ENCODE measurements at regions not wholly inside any gene's neighbourhood (a gene's known extent, or its start where the extent isn't known, plus 50 kb on each side); places are given as distances from the start of the nearest gene placed in this dataset.

- intact Hi-C loops (cut with micrococcal nuclease): no loop called here
- DNase-seq: no peak
- Mint-ChIP-seq H3K27me3 (peaks cover 3% of the 10 kb centered on the region), H3K4me1 (no peaks in the 10 kb centered on the region), H3K4me3 (no peak overlapping the region), H3K9me3 (peaks cover 7% of the 10 kb centered on the region), H3K27ac (no peak overlapping the region), H3K36me3 (ENCODE audit: low read depth) (no peaks in the 10 kb centered on the region)
- TF ChIP-seq, protein P1, sequence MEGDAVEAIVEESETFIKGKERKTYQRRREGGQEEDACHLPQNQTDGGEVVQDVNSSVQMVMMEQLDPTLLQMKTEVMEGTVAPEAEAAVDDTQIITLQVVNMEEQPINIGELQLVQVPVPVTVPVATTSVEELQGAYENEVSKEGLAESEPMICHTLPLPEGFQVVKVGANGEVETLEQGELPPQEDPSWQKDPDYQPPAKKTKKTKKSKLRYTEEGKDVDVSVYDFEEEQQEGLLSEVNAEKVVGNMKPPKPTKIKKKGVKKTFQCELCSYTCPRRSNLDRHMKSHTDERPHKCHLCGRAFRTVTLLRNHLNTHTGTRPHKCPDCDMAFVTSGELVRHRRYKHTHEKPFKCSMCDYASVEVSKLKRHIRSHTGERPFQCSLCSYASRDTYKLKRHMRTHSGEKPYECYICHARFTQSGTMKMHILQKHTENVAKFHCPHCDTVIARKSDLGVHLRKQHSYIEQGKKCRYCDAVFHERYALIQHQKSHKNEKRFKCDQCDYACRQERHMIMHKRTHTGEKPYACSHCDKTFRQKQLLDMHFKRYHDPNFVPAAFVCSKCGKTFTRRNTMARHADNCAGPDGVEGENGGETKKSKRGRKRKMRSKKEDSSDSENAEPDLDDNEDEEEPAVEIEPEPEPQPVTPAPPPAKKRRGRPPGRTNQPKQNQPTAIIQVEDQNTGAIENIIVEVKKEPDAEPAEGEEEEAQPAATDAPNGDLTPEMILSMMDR (IDR thresholded peaks at IDR 0.05): no peak
- ATAC-seq (ENCODE audit: low read depth): no peak
- ChIA-PET CTCF (no interaction called here), POLR2A (no interaction called here)
Measured at GRCh38 chr14:23704890-23705289, 68.7 kb downstream of the DHRS2 start.

GRCh38 chr14:23707415-23707814, 71.3 kb downstream of the DHRS2 start:
- intact Hi-C loops (cut with micrococcal nuclease): no loop called here
- Mint-ChIP-seq H3K4me3 (no peak overlapping the region), H3K9me3 (peaks cover 7% of the 10 kb centered on the region), H3K27me3 (peaks cover 3% of the 10 kb centered on the region), H3K4me1 (no peaks in the 10 kb centered on the region), H3K36me3 (ENCODE audit: low read depth) (no peaks in the 10 kb centered on the region), H3K27ac (no peak overlapping the region)
- no peak for ATAC-seq (ENCODE audit: low read depth)
- DNase-seq: no peak
- POLR2A ChIA-PET: no interaction called here
- TF ChIP-seq, protein P1 (IDR thresholded peaks at IDR 0.05): no peak
- CTCF ChIA-PET: no interaction called here

DNA sequence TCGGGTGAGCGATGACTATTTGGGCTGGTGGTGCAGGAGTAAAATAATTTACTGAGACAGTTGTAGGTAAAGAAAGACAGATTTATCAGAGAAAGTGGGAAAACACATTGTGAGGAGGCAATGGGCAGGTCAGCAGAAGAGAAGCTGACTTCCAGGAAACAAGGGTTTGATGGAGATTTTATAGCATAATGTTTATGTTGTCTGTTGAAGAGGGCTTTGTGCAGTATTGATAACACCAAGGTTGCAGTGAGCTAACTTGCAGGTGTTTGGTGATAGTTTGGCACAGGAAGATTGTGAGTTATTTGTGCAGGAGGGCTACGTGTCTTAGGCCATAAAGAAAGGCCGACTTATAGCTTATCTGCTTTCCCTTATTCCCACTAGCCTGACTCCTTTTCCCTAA, 72.2 kb downstream of the DHRS2 start:
- Mint-ChIP-seq H3K36me3 (ENCODE audit: low read depth) (no peaks in the 10 kb centered on the region), H3K27ac (no peak overlapping the region), H3K4me1 (no peaks in the 10 kb centered on the region), H3K4me3 (no peak overlapping the region), H3K9me3 (peaks cover 3% of the 10 kb centered on the region), H3K27me3 (peaks cover 3% of the 10 kb centered on the region)
- POLR2A ChIA-PET: no interaction called here
- intact Hi-C loops (cut with micrococcal nuclease): no loop called here
- CTCF ChIA-PET: no interaction called here
- ATAC-seq (ENCODE audit: low read depth) (no peak), DNase-seq (no peak)
- TF ChIP-seq, protein P1 (IDR thresholded peaks at IDR 0.05): no peak

- TF ChIP-seq, protein P1 (IDR thresholded peaks at IDR 0.05): no peak
- DNase-seq: no peak
- POLR2A ChIA-PET: no interaction called here
- Mint-ChIP-seq H3K27ac (no peak overlapping the region), H3K27me3 (peaks cover 6% of the 10 kb centered on the region), H3K36me3 (ENCODE audit: low read depth) (no peaks in the 10 kb centered on the region), H3K4me3 (no peak overlapping the region), H3K9me3 (peaks cover 3% of the 10 kb centered on the region), H3K4me1 (no peaks in the 10 kb centered on the region)
- ATAC-seq (ENCODE audit: low read depth): no peak
- CTCF ChIA-PET: no interaction called here
- intact Hi-C loops (cut with micrococcal nuclease): no loop called here
Measured at GRCh38 chr14:23709923-23710322, 73.8 kb downstream of the DHRS2 start.

- TF ChIP-seq, protein P1 (IDR thresholded peaks at IDR 0.05): no peak
- no peaks in the 10 kb centered on the region for H3K4me1 Mint-ChIP-seq
- no peaks in the 10 kb centered on the region for H3K36me3 Mint-ChIP-seq (ENCODE audit: low read depth)
- peaks cover 8% of the 10 kb centered on the region for H3K27me3 Mint-ChIP-seq
- DNase-seq (no peak), ATAC-seq (ENCODE audit: low read depth) (no peak)
- POLR2A ChIA-PET: no interaction called here
- no peak overlapping the region for H3K4me3 Mint-ChIP-seq
- H3K27ac Mint-ChIP-seq: no peak overlapping the region
- H3K9me3 Mint-ChIP-seq: no peaks in the 10 kb centered on the region
- CTCF ChIA-PET: no interaction called here
- intact Hi-C loops (cut with micrococcal nuclease): no loop called here
Measured at GRCh38 chr14:23712287-23712686, 76.1 kb downstream of the DHRS2 start.

Data from activated B cell treated with CpG ODN at 0.5 μM for 24 hours (primary cell).